ENCODE measurements at regions not wholly inside any gene's neighbourhood (a gene's known extent, or its start where the extent isn't known, plus 50 kb on each side); places are given as distances from the start of the nearest gene placed in this dataset.
"Not testable (repeated sequence)": the region's sequence is repeated elsewhere in the genome, so short reads cannot be mapped to it uniquely, and the experiment has no call there.

DNA sequence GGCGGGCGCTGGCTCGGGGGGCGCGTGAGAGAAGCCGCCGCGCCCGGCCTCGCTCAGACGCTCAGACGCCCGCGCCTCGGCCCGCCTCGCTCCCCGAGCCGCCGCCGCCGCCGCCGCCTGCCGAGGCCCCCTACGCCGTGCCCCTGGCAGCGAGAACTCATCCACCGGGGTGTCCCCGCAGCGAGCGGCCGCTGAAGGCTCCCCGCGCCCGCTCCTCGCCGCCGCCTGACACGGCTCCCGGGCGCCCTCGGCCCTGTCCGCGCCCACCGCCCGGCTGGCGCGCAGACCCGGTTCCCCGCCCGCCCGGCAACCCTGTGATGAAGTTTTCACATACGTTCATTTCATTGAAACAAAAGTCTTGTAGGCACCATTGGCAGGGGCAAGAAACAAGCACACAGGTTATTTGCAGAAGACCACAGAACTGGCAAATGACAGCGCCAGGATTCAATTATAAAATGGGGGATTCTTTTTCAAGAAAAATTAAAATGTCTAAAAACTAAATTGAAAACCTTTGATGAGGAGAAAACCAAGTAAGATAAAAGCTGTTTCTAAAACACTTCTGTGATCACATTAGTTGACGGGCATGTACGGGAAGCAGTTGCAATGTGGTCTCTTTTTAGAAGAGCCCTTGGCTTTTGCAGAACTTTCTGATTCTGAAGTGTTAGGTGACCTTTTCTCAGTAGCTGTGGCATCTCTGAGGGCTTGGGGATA lies 50.5 kb upstream of the TUBA3D start:
- no peaks in the 10 kb centered on the region for H3K36me3 ChIP-seq (ENCODE audit: insufficient read depth, low read length)
- no peak overlapping the region for H3K4me3 ChIP-seq (ENCODE audit: low read length)
- peaks cover 58% of the 10 kb centered on the region for H3K27me3 ChIP-seq (ENCODE audit: insufficient read depth, low read length)
- no peaks in the 10 kb centered on the region for H3K4me1 ChIP-seq (ENCODE audit: insufficient read depth, low read length)
- no peak overlapping the region for H2AFZ ChIP-seq (ENCODE audit: low read depth, low read length)
- H3K9me3 ChIP-seq (ENCODE audit: low read length): peaks cover 9% of the 10 kb centered on the region

DNA sequence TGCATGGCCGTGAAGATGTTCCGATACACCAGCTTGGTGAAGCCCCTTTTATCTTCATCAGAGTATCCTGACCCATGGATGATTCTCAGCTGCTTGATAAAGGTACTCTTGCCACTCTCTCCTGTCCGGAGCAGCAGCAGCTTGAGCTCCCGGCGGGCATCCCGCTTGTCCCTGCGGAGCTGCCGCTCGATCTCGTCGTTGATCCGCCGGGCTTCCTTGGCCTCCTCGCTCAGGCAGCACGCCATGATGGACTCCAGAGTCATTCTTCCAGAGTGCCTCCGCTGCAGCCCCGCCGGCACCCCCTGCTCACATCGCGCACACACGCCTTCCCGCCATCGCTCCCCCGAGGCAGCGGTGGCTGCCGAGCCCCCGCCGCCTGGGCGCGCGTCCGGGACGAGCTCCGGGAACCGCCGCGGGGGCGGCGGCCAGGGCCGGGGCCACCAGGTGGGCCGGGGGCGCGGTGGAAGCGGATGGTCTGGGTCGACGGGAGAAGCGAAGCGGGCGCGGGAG lies 51.3 kb upstream of the TUBA3D start:
- H2AFZ ChIP-seq (ENCODE audit: low read depth, low read length); H3K4me3 ChIP-seq (ENCODE audit: low read length); H3K9me3 ChIP-seq (ENCODE audit: low read length); H3K4me1 ChIP-seq (ENCODE audit: insufficient read depth, low read length); H3K36me3 ChIP-seq (ENCODE audit: insufficient read depth, low read length): not testable (repeated sequence)
- peaks cover 59% of the 10 kb centered on the region for H3K27me3 ChIP-seq (ENCODE audit: insufficient read depth, low read length)

DNA sequence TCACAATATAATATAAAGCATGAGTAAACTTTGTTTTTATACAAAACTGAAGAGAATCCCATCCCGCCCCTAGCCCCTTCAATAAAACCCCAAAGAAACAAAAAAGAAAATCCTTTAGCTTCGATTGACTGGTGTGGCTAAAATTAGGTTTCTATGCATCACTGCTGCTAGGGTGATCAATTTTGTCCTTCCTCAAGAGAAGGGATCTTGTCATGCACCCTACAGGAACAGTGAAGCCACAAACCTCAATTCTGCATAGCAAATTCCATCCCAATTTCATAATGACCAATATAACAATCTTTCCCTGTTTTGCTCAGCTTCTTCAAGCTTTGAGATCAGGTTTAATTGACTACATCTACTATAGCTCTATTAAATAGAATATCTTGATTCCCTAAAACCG lies 55.2 kb upstream of the TUBA3D start:
- not testable (repeated sequence) for H3K4me1 ChIP-seq (ENCODE audit: insufficient read depth, low read length); H2AFZ ChIP-seq (ENCODE audit: low read depth, low read length); H3K4me3 ChIP-seq (ENCODE audit: low read length); H3K9me3 ChIP-seq (ENCODE audit: low read length); H3K36me3 ChIP-seq (ENCODE audit: insufficient read depth, low read length)
- H3K27me3 ChIP-seq (ENCODE audit: insufficient read depth, low read length): peaks cover 47% of the 10 kb centered on the region

DNA sequence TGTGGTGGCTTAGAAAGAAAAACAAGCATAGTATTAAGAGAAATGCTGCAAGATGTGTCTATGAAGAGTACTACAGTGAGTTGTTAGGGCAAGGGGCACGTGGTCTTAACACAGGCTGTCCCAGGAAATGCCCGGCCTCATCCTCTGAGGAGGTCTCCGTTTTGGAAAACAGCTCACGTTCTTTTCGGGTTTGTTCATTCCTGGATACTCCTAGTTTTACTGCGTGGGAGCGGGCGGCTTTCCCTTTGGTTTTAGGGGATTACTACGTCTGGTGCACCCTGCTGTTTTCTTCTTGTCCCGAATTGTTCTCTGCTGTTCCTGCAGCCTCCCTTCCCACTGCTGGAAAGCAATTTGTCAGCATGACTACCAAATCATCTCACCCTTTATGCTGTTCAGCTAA lies 55.5 kb upstream of the RAB6D start:
- Histone ChIP-seq H3K4me3 (ENCODE audit: low read length) (no peak overlapping the region), H2AFZ (ENCODE audit: low read depth, low read length) (peak overlapping the region; percentile 5), H3K36me3 (ENCODE audit: insufficient read depth, low read length) (no peaks in the 10 kb centered on the region), H3K9me3 (ENCODE audit: low read length) (peaks cover 9% of the 10 kb centered on the region), H3K27me3 (ENCODE audit: insufficient read depth, low read length) (peaks cover 45% of the 10 kb centered on the region), H3K4me1 (ENCODE audit: insufficient read depth, low read length) (peaks cover 9% of the 10 kb centered on the region)

DNA sequence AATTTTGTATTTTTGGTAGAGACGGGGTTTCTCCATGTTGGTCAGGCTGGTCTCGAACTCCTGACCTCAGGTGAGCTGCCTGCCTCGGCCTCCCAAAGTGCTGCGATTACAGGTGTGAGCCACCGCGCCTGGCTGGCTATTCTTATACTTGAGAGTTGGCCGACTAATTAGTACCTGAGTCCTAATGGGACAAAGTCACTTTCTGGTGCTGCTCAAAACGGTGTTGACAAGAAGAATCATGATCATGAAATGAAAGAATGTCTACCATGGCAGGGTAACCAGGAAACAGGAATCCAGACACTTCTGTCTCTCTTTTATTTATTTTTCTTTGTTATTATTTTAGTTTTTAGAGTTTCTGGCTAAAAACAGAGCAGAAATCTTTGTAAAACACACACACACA lies 54.7 kb upstream of the RAB6D start:
- Histone ChIP-seq H3K4me3 (ENCODE audit: low read length) (no peak overlapping the region), H3K27me3 (ENCODE audit: insufficient read depth, low read length) (peaks cover 41% of the 10 kb centered on the region), H2AFZ (ENCODE audit: low read depth, low read length) (no peak overlapping the region), H3K36me3 (ENCODE audit: insufficient read depth, low read length) (no peaks in the 10 kb centered on the region), H3K4me1 (ENCODE audit: insufficient read depth, low read length) (peaks cover 9% of the 10 kb centered on the region), H3K9me3 (ENCODE audit: low read length) (peaks cover 1% of the 10 kb centered on the region)

DNA sequence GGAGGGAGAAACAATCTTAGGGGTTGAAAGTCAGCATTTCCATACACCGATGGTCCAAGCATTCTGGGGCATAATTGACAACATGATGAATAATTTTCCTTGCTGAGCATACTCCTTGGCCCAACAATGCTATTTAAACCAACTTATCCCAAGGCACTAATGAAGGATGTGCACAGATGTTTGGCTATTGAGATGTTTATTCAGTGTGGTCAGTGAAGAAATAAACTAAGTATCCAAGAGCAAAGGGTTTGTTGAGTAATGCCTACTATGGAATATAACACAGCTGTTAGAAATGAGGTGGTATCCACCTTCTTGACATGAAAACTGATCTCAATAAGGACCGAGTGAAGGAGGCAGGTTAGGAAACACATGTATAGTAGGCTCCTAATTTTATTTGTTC lies 53.9 kb upstream of the RAB6D start:
- no peaks in the 10 kb centered on the region for H3K36me3 ChIP-seq (ENCODE audit: insufficient read depth, low read length)

DNA sequence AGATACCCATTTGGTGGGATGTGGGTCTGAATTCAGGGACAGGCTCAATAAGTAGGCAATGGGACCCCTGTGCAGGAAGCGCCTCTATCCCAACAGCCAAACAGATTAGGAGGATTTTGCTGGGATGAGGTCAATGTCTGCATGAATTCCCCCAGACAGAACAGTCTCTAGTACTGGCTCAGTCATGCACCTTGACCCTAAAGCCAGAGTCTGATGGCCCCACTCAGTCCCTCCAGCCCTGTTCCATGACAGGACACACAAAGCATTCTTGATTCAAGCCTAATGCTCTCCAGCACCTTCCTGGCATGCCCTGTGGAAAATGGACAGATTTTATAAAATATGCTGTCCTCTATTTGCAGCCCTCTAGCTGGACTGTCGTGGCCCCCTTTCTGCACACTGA lies 49.8 kb upstream of the RAB6D start:
- H2AFZ ChIP-seq (ENCODE audit: low read depth, low read length): no peak overlapping the region
- no peaks in the 10 kb centered on the region for H3K9me3 ChIP-seq (ENCODE audit: low read length)
- no peaks in the 10 kb centered on the region for H3K36me3 ChIP-seq (ENCODE audit: insufficient read depth, low read length)
- H3K27me3 ChIP-seq (ENCODE audit: insufficient read depth, low read length): peaks cover 24% of the 10 kb centered on the region
- no peak overlapping the region for H3K4me3 ChIP-seq (ENCODE audit: low read length)
- H3K4me1 ChIP-seq (ENCODE audit: insufficient read depth, low read length): no peaks in the 10 kb centered on the region

More for the DNA sequence above, 53.9 kb upstream of the RAB6D start:
- Histone ChIP-seq H3K9me3 (ENCODE audit: low read length) (no peaks in the 10 kb centered on the region), H2AFZ (ENCODE audit: low read depth, low read length) (no peak overlapping the region), H3K4me1 (ENCODE audit: insufficient read depth, low read length) (peaks cover 9% of the 10 kb centered on the region), H3K4me3 (ENCODE audit: low read length) (no peak overlapping the region), H3K27me3 (ENCODE audit: insufficient read depth, low read length) (peaks cover 36% of the 10 kb centered on the region)
